Neural progenitor cell (in vitro differentiated cells): ENCODE measurements at regions not wholly inside any gene's neighbourhood (a gene's known extent, or its start where the extent isn't known, plus 50 kb on each side); places are given as distances from the start of the nearest gene placed in this dataset.

Experiments
- DNase-seq: peaks from one replicate; pipeline ENCODE4 v3.0.0-alpha.2; 2016; ENCODE audit warnings: low spot score
- H2AFZ ChIP-seq: fragments of 200-600 bp; sonication (generic); replicated peaks from 2 replicates; pipeline ENCODE4 v1.6.1; 2016; ENCODE audit warnings: antibody characterized with exemption
- H3F3A ChIP-seq: fragments of 200-600 bp; sonication (generic); 2 replicates; pipeline ENCODE4 v1.6.1; 2016; ENCODE audit warnings: antibody characterized with exemption, low read depth
- H3K27ac ChIP-seq: fragments of 200-600 bp; sonication (generic); 2 replicates; pipeline ENCODE4 v1.5.1; 2016; ENCODE audit warnings: mild to moderate bottlenecking
- H3K27me3 ChIP-seq: fragments of 200-600 bp; sonication (generic); 2 replicates; pipeline ENCODE4 v1.6.1; 2016; ENCODE audit warnings: mild to moderate bottlenecking, moderate library complexity
- H3K36me3 ChIP-seq: fragments of 200-600 bp; sonication (generic); 2 replicates; pipeline ENCODE4 v1.5.1; 2016
- H3K4me1 ChIP-seq: fragments of 200-600 bp; sonication (generic); 2 replicates; pipeline ENCODE4 v1.6.1; 2016; ENCODE audit warnings: mixed run types
- H3K4me2 ChIP-seq: fragments of 200-600 bp; sonication (generic); 2 replicates; pipeline ENCODE4 v1.6.1; 2016
- H3K4me3 ChIP-seq: fragments of 200-600 bp; sonication (generic); 2 replicates; pipeline ENCODE4 v1.5.1; 2016
- H3K79me2 ChIP-seq: fragments of 200-600 bp; sonication (generic); 2 replicates; pipeline ENCODE4 v1.6.1; 2016; ENCODE audit warnings: low read depth
- H3K9ac ChIP-seq: fragments of 200-600 bp; sonication (generic); 2 replicates; pipeline ENCODE4 v1.6.1; 2016
- H3K9me3 ChIP-seq: fragments of 200-600 bp; sonication (generic); 2 replicates; pipeline ENCODE4 v1.5.1; 2016; ENCODE audit warnings: low read depth
- H4K20me1 ChIP-seq: fragments of 200-600 bp; sonication (generic); 2 replicates; pipeline ENCODE4 v1.6.1; 2016; ENCODE audit warnings: low read depth
- H3K27ac Mint-ChIP-seq: 3 replicates; pipeline ENCODE4 v1.8.0; 2021; ENCODE audit warnings: mixed read lengths
- H3K27me3 Mint-ChIP-seq: 2 replicates; pipeline ENCODE4 v1.8.0; 2022; ENCODE audit warnings: low read depth, mild to moderate bottlenecking, inconsistent platforms, moderate library complexity, mixed read lengths; ENCODE audit not compliant: insufficient read depth
- H3K36me3 Mint-ChIP-seq: 3 replicates; pipeline ENCODE4 v1.8.0; 2021; ENCODE audit warnings: mixed read lengths
- H3K4me1 Mint-ChIP-seq: 3 replicates; pipeline ENCODE4 v1.8.0; 2021; ENCODE audit warnings: mixed read lengths
- H3K4me3 Mint-ChIP-seq: 3 replicates; pipeline ENCODE4 v1.8.0; 2021; ENCODE audit warnings: mild to moderate bottlenecking, moderate library complexity, mixed read lengths
- H3K9me3 Mint-ChIP-seq: 3 replicates; pipeline ENCODE4 v1.8.0; 2020; ENCODE audit warnings: mixed read lengths
- EZH2 ChIP-seq: fragments of 200-600 bp; sonication (generic); IDR thresholded peaks from 2 replicates; pipeline ENCODE4 v1.6.1; 2017; ENCODE audit warnings: antibody characterized with exemption, mild to moderate bottlenecking, moderate library complexity
- EZH2phosphoT487 ChIP-seq: fragments of 200-600 bp; sonication (generic); IDR thresholded peaks from 2 replicates; pipeline ENCODE4 v1.6.1; 2017; ENCODE audit warnings: antibody characterized with exemption
- TF ChIP-seq, protein P1 (sequence below): fragments of 200-600 bp; sonication (generic); IDR thresholded peaks from 2 replicates; pipeline ENCODE4 v1.5.1; 2017; ENCODE audit warnings: antibody characterized with exemption, mild to moderate bottlenecking

DNA sequence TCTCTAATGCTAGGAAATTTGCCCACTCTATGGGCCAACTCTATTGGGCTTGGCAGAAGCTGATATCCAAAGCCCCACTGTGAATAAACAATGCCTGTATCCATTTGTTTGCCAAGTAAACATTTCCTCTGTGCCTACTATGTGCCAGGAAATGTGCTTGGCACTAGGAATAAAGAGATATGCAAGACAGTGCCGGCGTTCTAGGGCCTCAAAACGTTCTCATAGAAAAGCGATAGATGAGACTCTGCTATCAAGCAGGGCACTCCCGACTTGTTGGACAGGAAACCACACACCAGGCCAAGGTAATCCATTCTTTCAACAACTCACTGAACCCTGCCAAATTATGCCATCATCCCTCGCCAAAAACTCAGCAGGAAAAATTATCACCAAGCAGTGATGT lies 196.7 kb downstream of the IPMK start:
- Histone ChIP-seq H3K9ac (no peak overlapping the region), H3K79me2 (no peaks in the 10 kb centered on the region), H3K4me2 (no peak overlapping the region), H3K27ac (no peak overlapping the region), H3K36me3 (no peaks in the 10 kb centered on the region), H3K4me1 (no peaks in the 10 kb centered on the region), H3K27me3 (no peaks in the 10 kb centered on the region), H4K20me1 (no peaks in the 10 kb centered on the region), H3F3A (no peaks in the 10 kb centered on the region), H2AFZ (no peak overlapping the region), H3K4me3 (no peak overlapping the region), H3K9me3 (no peaks in the 10 kb centered on the region)
- H3K27ac Mint-ChIP-seq = no peak overlapping the region
- H3K36me3 Mint-ChIP-seq = no peaks in the 10 kb centered on the region
- peaks cover 2% of the 10 kb centered on the region for H3K27me3 Mint-ChIP-seq
- no peak for DNase-seq
- no peak overlapping the region for H3K4me3 Mint-ChIP-seq
- H3K4me1 Mint-ChIP-seq = no peaks in the 10 kb centered on the region
- peaks cover 4% of the 10 kb centered on the region for H3K9me3 Mint-ChIP-seq
- TF ChIP-seq, protein P1, sequence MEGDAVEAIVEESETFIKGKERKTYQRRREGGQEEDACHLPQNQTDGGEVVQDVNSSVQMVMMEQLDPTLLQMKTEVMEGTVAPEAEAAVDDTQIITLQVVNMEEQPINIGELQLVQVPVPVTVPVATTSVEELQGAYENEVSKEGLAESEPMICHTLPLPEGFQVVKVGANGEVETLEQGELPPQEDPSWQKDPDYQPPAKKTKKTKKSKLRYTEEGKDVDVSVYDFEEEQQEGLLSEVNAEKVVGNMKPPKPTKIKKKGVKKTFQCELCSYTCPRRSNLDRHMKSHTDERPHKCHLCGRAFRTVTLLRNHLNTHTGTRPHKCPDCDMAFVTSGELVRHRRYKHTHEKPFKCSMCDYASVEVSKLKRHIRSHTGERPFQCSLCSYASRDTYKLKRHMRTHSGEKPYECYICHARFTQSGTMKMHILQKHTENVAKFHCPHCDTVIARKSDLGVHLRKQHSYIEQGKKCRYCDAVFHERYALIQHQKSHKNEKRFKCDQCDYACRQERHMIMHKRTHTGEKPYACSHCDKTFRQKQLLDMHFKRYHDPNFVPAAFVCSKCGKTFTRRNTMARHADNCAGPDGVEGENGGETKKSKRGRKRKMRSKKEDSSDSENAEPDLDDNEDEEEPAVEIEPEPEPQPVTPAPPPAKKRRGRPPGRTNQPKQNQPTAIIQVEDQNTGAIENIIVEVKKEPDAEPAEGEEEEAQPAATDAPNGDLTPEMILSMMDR = no peak
- TF ChIP-seq EZH2phosphoT487 (no peak), EZH2 (no peak)

DNA sequence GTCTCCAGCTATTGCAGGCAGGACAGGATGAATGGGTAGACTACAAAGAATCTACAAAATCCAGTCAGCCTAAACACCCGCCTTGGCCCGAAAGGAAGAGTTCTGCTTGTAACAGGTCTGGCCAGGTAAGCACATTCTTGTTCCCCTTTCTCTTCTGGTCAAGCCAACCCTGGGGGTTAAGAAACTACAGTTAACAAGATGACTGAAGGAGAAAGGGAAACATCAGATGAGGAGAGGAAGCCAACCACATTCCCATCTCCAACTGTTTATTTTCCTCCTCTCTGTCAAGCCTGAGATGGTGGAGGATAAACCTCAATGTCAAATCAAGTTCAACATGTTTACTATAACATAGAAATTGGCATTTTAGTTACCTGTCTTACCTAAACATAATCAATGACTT lies 198.9 kb downstream of the IPMK start:
- H3K27ac ChIP-seq = no peak overlapping the region
- TF ChIP-seq, protein P1 = no peak
- TF ChIP-seq EZH2phosphoT487 = no peak
- TF ChIP-seq EZH2 = no peak
- no peak overlapping the region for H3K4me3 ChIP-seq
- H3K79me2 ChIP-seq = no peaks in the 10 kb centered on the region
- Mint-ChIP-seq H3K9me3 (peaks cover 4% of the 10 kb centered on the region), H3K4me1 (peaks cover 7% of the 10 kb centered on the region), H3K36me3 (no peaks in the 10 kb centered on the region), H3K27ac (no peak overlapping the region), H3K27me3 (peaks cover 2% of the 10 kb centered on the region), H3K4me3 (no peak overlapping the region)
- no peak for DNase-seq
- H3K27me3 ChIP-seq = no peaks in the 10 kb centered on the region
- H2AFZ ChIP-seq = no peak overlapping the region
- H4K20me1 ChIP-seq = no peaks in the 10 kb centered on the region
- H3K9ac ChIP-seq = no peak overlapping the region
- peaks cover 9% of the 10 kb centered on the region for H3K4me1 ChIP-seq
- H3K4me2 ChIP-seq = no peak overlapping the region
- H3K9me3 ChIP-seq = no peaks in the 10 kb centered on the region
- no peaks in the 10 kb centered on the region for H3K36me3 ChIP-seq
- no peaks in the 10 kb centered on the region for H3F3A ChIP-seq

DNA sequence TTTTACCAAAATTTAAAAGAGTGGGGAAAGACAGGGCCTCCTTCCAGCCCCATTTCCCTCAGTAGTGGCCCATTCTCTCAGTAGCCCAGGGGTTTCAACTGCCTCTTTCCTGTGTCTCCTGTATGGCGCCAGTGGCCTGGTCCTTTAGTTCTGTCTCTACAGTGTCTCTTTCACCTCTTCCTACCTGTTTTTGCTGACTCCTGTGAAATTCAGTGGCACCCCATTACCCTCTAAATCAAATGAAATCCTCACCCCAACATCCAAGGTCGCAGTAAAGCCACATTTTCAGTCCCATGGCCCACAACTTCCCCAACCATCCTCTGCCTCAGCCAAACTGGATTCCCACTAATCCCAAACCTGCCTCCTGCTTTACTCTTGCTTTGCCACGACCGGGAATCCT lies 200.7 kb downstream of the IPMK start:
- H3K4me3 Mint-ChIP-seq = no peak overlapping the region

More for the DNA sequence above, 200.7 kb downstream of the IPMK start:
- H3K9me3 Mint-ChIP-seq = no peaks in the 10 kb centered on the region
- no peak overlapping the region for H3K27ac Mint-ChIP-seq
- H3K9me3 ChIP-seq = no peaks in the 10 kb centered on the region
- no peak overlapping the region for H3K4me2 ChIP-seq
- H3K4me3 ChIP-seq = no peak overlapping the region
- H3K27me3 Mint-ChIP-seq = peaks cover 2% of the 10 kb centered on the region
- TF ChIP-seq, protein P1 = no peak
- TF ChIP-seq EZH2phosphoT487 = no peak
- TF ChIP-seq EZH2 = no peak
- peaks cover 9% of the 10 kb centered on the region for H3K4me1 ChIP-seq
- H3K27ac ChIP-seq = no peak overlapping the region
- no peak for DNase-seq
- H3K36me3 Mint-ChIP-seq = no peaks in the 10 kb centered on the region
- no peak overlapping the region for H2AFZ ChIP-seq
- H3K4me1 Mint-ChIP-seq = peaks cover 13% of the 10 kb centered on the region
- H3F3A ChIP-seq = no peaks in the 10 kb centered on the region
- H3K79me2 ChIP-seq = no peaks in the 10 kb centered on the region
- H3K27me3 ChIP-seq = no peaks in the 10 kb centered on the region
- H3K36me3 ChIP-seq = no peaks in the 10 kb centered on the region
- no peak overlapping the region for H3K9ac ChIP-seq
- H4K20me1 ChIP-seq = no peaks in the 10 kb centered on the region
